A673 (cell line): ENCODE measurements at regions not wholly inside any gene's neighbourhood (a gene's known extent, or its start where the extent isn't known, plus 50 kb on each side); places are given as distances from the start of the nearest gene placed in this dataset.

Experiments
- EZH2 ChIP-seq: fragments of 200-600 bp; sonication (generic); IDR thresholded peaks from 2 replicates; pipeline ENCODE4 v1.6.1; 2017; ENCODE audit warnings: borderline replicate concordance, low read depth, mild to moderate bottlenecking, mixed read lengths, antibody characterized with exemption, low read length; ENCODE audit not compliant: poor library complexity, severe bottlenecking
- TF ChIP-seq, protein P1 (sequence below): fragments of 300-800, 200-600 bp; sonication (generic); conservative IDR thresholded peaks from 2 replicates; pipeline ENCODE4 v1.5.1; 2017; ENCODE audit warnings: low read depth, mild to moderate bottlenecking, antibody characterized with exemption, low read length, moderate library complexity, mixed read lengths

GRCh38 chrX:40885989-40886388, 150.6 kb upstream of the MED14 start:
- TF ChIP-seq, protein P1, sequence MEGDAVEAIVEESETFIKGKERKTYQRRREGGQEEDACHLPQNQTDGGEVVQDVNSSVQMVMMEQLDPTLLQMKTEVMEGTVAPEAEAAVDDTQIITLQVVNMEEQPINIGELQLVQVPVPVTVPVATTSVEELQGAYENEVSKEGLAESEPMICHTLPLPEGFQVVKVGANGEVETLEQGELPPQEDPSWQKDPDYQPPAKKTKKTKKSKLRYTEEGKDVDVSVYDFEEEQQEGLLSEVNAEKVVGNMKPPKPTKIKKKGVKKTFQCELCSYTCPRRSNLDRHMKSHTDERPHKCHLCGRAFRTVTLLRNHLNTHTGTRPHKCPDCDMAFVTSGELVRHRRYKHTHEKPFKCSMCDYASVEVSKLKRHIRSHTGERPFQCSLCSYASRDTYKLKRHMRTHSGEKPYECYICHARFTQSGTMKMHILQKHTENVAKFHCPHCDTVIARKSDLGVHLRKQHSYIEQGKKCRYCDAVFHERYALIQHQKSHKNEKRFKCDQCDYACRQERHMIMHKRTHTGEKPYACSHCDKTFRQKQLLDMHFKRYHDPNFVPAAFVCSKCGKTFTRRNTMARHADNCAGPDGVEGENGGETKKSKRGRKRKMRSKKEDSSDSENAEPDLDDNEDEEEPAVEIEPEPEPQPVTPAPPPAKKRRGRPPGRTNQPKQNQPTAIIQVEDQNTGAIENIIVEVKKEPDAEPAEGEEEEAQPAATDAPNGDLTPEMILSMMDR = no peak
- TF ChIP-seq EZH2 = no peak
